ENCODE measurements at regions not wholly inside any gene's neighbourhood (a gene's known extent, or its start where the extent isn't known, plus 50 kb on each side); places are given as distances from the start of the nearest gene placed in this dataset.
"Not testable (repeated sequence)": the region's sequence is repeated elsewhere in the genome, so short reads cannot be mapped to it uniquely, and the experiment has no call there.

DNA sequence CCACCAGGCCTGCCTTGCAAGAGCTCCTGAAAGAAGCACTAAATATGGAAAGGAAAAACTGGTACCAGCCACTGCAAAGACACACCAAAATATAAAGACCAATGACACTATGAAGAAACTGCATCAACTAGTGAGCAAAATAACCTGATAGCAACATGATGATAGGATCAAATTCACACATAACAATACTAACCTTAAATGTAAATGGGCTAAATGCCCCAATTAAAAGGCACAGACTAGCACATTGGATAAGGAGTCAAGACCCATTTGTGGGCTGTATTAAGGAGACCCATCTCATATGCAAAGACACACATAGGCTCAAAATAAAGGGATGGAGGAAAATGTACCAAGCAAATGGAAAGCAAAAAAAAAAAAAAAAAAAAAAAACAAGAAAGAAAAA is 141.8 kb upstream of the VIPR2 start:
- not testable (repeated sequence) for DNase-seq; H3K79me2 ChIP-seq (ENCODE audit: low read length); H3K27ac ChIP-seq (ENCODE audit: low read length); H3K4me2 ChIP-seq (ENCODE audit: low read depth, low read length, poor library complexity, severe bottlenecking); H3K4me1 ChIP-seq (ENCODE audit: low read length); H3K27me3 ChIP-seq (ENCODE audit: low read length); H3K36me3 ChIP-seq (ENCODE audit: insufficient read depth, low read length); H3K9ac ChIP-seq (ENCODE audit: low read length); H3K9me2 ChIP-seq (replicated peaks; ENCODE audit: insufficient read depth, low read length); H4K20me1 ChIP-seq (ENCODE audit: insufficient read depth, low read depth, low read length); H2AFZ ChIP-seq (ENCODE audit: low read length); H3K9me3 ChIP-seq (ENCODE audit: low read length); H3K4me3 ChIP-seq (ENCODE audit: low read length)

DNA sequence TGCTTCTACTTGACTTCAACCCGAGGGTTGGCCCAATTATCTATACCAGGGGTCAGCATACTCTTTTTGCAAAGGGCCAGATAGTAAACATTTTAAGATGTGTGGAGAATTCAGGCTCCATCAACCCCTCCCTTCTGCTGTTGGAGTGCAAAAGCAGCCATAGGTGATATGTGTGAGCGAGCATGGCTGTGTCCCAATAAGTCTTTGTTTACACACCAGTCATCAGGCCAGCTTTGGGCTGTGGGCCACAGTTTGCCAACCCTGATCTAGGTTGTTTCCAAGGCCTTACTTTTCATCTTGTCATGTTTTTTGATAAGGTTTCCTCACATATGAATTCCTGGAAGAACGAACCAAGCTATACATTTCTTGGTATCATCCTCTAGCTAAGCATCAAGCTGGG is 136.9 kb upstream of the VIPR2 start:
- no peaks in the 10 kb centered on the region for H3K79me2 ChIP-seq (ENCODE audit: low read length)
- DNase-seq, result no peak
- no peak overlapping the region for H3K4me3 ChIP-seq (ENCODE audit: low read length)
- peaks cover 10% of the 10 kb centered on the region for H3K4me1 ChIP-seq (ENCODE audit: low read length)
- no peak overlapping the region for H2AFZ ChIP-seq (ENCODE audit: low read length)
- H3K9me3 ChIP-seq (ENCODE audit: low read length), result no peaks in the 10 kb centered on the region
- no peaks in the 10 kb centered on the region for H4K20me1 ChIP-seq (ENCODE audit: insufficient read depth, low read depth, low read length)
- H3K36me3 ChIP-seq (ENCODE audit: insufficient read depth, low read length), result no peaks in the 10 kb centered on the region
- no peak overlapping the region for H3K9ac ChIP-seq (ENCODE audit: low read length)
- no peaks in the 10 kb centered on the region for H3K27me3 ChIP-seq (ENCODE audit: low read length)
- H3K27ac ChIP-seq (ENCODE audit: low read length), result no peak overlapping the region
- no peak overlapping the region for H3K4me2 ChIP-seq (ENCODE audit: low read depth, low read length, poor library complexity, severe bottlenecking)
- no peaks in the 10 kb centered on the region for H3K9me2 ChIP-seq (replicated peaks; ENCODE audit: insufficient read depth, low read length)

DNA sequence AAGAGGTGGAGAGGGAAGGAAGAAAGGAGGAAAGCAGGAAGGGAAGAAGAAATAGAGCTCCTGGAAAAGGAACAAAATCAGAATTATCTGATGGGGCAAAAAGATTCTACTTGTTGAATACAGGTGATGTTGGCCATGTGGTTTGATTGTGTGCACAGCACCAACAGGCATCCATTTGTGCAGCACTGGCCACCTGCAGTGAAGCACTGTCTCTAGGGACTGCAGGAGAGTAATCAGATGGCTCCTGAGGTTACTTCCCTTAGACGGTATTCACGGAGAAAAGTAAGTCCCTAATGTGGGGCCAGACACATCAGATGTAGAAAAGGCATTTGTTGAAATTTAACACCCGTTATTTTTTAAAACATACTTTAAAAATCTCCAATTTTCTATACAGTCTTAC is 135.3 kb upstream of the VIPR2 start:
- Histone ChIP-seq H3K9me2 (replicated peaks; ENCODE audit: insufficient read depth, low read length) (no peaks in the 10 kb centered on the region), H3K79me2 (ENCODE audit: low read length) (no peaks in the 10 kb centered on the region), H3K4me2 (ENCODE audit: low read depth, low read length, poor library complexity, severe bottlenecking) (no peak overlapping the region), H2AFZ (ENCODE audit: low read length) (no peak overlapping the region), H3K27ac (ENCODE audit: low read length) (no peak overlapping the region), H3K27me3 (ENCODE audit: low read length) (no peaks in the 10 kb centered on the region), H3K9me3 (ENCODE audit: low read length) (peaks cover 8% of the 10 kb centered on the region; the same call in 1 of the 2 replicates), H3K36me3 (ENCODE audit: insufficient read depth, low read length) (no peaks in the 10 kb centered on the region), H3K4me1 (ENCODE audit: low read length) (peaks cover 10% of the 10 kb centered on the region), H3K9ac (ENCODE audit: low read length) (no peak overlapping the region), H4K20me1 (ENCODE audit: insufficient read depth, low read depth, low read length) (no peaks in the 10 kb centered on the region), H3K4me3 (ENCODE audit: low read length) (no peak overlapping the region)
- no peak for DNase-seq

DNA sequence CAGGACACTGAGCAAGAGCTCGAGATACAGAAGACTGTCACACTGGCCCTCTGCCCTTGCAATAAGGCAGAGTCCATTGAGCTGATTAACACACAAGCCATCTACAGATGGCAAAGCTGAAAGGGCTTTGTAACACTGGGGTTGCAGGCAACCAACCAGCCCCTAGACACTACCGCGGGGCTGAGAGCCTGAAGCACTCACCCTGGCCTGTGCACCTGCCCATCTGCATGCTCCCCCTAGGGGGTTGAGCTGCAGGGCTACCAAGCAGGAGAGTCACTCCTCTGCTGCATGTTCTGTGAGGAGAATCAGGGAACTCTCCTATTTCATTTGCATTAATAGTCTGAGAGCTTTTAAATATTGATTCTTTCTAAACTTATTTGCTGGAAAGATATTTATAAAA is 128.1 kb upstream of the VIPR2 start:
- H3K9me2 ChIP-seq (replicated peaks; ENCODE audit: insufficient read depth, low read length), result no peaks in the 10 kb centered on the region
- DNase-seq, result no peak
- H3K4me3 ChIP-seq (ENCODE audit: low read length), result no peak overlapping the region

DNA sequence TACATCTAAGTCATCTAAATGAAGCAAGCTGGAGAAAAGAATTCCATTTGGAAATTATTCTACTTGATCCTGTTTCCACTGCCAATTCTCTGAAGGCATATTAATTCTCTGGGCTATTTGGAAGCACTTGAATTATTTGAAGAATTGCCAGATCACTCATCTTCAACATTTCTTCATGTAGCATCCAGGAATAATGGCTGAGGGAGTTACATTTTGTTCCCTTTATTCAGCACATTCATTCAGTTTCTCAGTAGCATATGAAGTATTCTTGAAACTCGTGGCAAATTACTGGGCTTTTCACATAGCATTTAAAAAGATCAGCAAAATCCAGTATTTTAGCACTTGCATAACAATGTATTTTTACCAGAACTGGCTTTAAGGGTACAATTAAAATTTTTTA is 127.1 kb upstream of the VIPR2 start:
- H3K9me2 ChIP-seq (replicated peaks; ENCODE audit: insufficient read depth, low read length), result no peaks in the 10 kb centered on the region
- no peak overlapping the region for H3K9ac ChIP-seq (ENCODE audit: low read length)
- H3K79me2 ChIP-seq (ENCODE audit: low read length), result no peaks in the 10 kb centered on the region
- no peaks in the 10 kb centered on the region for H4K20me1 ChIP-seq (ENCODE audit: insufficient read depth, low read depth, low read length)
- H3K27me3 ChIP-seq (ENCODE audit: low read length), result no peaks in the 10 kb centered on the region
- no peaks in the 10 kb centered on the region; the same call in 1 of the 2 replicates for H3K36me3 ChIP-seq (ENCODE audit: insufficient read depth, low read length)
- no peak overlapping the region for H3K27ac ChIP-seq (ENCODE audit: low read length)
- DNase-seq, result no peak
- no peak overlapping the region for H2AFZ ChIP-seq (ENCODE audit: low read length)
- no peak overlapping the region for H3K4me2 ChIP-seq (ENCODE audit: low read depth, low read length, poor library complexity, severe bottlenecking)
- no peak overlapping the region for H3K4me3 ChIP-seq (ENCODE audit: low read length)
- peaks cover 25% of the 10 kb centered on the region for H3K9me3 ChIP-seq (ENCODE audit: low read length)
- H3K4me1 ChIP-seq (ENCODE audit: low read length), result peaks cover 11% of the 10 kb centered on the region

More for the DNA sequence above, 128.1 kb upstream of the VIPR2 start:
- Histone ChIP-seq H3K9me3 (ENCODE audit: low read length) (peaks cover 25% of the 10 kb centered on the region), H3K4me2 (ENCODE audit: low read depth, low read length, poor library complexity, severe bottlenecking) (peak overlapping the region; percentile 17), H2AFZ (ENCODE audit: low read length) (no peak overlapping the region), H4K20me1 (ENCODE audit: insufficient read depth, low read depth, low read length) (no peaks in the 10 kb centered on the region), H3K27ac (ENCODE audit: low read length) (0 out of 2 replicates have a peak overlapping the region, but pooled peaks have one; percentile 11), H3K79me2 (ENCODE audit: low read length) (no peaks in the 10 kb centered on the region), H3K9ac (ENCODE audit: low read length) (no peak overlapping the region), H3K36me3 (ENCODE audit: insufficient read depth, low read length) (no peaks in the 10 kb centered on the region; the same call in 1 of the 2 replicates), H3K4me1 (ENCODE audit: low read length) (peaks cover 11% of the 10 kb centered on the region), H3K27me3 (ENCODE audit: low read length) (no peaks in the 10 kb centered on the region)

DNA sequence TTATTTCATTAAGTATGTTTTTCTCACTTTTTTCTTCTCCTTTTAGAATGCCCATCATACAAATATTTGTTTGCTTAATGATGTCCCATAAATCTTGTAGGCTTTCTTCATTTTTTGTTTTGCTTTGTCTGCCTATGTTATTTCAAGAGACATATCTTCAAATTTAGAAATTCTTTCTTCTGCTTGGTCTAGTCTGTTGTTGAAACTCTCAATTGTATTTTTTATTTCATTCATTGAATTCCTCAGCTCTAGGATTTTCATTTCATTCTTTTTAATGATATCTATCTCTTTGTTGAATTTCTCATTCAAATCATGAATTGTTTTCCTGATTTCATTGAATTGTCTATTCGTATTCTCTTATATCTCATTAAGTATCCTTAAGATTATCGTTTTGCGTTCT is 125.1 kb upstream of the VIPR2 start:
- Histone ChIP-seq H3K4me2 (ENCODE audit: low read depth, low read length, poor library complexity, severe bottlenecking) (no peak overlapping the region), H3K4me1 (ENCODE audit: low read length) (peaks cover 11% of the 10 kb centered on the region), H3K27ac (ENCODE audit: low read length) (no peak overlapping the region), H4K20me1 (ENCODE audit: insufficient read depth, low read depth, low read length) (no peaks in the 10 kb centered on the region), H3K9me2 (replicated peaks; ENCODE audit: insufficient read depth, low read length) (no peaks in the 10 kb centered on the region), H3K9ac (ENCODE audit: low read length) (no peak overlapping the region), H3K9me3 (ENCODE audit: low read length) (peaks cover 18% of the 10 kb centered on the region), H3K79me2 (ENCODE audit: low read length) (no peaks in the 10 kb centered on the region), H3K36me3 (ENCODE audit: insufficient read depth, low read length) (no peaks in the 10 kb centered on the region; the same call in 1 of the 2 replicates), H3K27me3 (ENCODE audit: low read length) (no peaks in the 10 kb centered on the region), H3K4me3 (ENCODE audit: low read length) (no peak overlapping the region), H2AFZ (ENCODE audit: low read length) (no peak overlapping the region)
- DNase-seq, result no peak

DNA sequence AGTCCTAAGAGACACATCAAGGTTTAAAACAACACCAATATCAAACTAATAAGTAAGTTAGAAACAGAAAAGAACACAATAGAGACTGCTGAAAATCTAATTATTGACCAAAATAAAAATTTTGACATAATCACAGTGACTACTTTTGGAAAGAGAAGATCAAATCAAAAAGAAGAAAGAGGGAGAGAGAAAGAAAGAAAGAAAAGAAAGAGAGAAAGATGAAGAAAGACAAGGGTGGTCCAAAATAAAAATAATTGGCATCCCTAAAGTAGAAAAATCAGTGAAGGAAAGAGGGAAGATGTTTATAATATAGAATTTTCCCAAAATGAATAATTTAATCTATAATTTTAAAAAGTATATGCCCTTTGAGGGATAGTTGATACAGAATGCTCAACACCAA is 118.8 kb upstream of the VIPR2 start:
- no peak for DNase-seq
- Histone ChIP-seq H3K4me3 (ENCODE audit: low read length) (no peak overlapping the region), H2AFZ (ENCODE audit: low read length) (no peak overlapping the region), H3K9me3 (ENCODE audit: low read length) (no peaks in the 10 kb centered on the region), H3K79me2 (ENCODE audit: low read length) (no peaks in the 10 kb centered on the region), H3K4me1 (ENCODE audit: low read length) (no peaks in the 10 kb centered on the region), H3K27ac (ENCODE audit: low read length) (no peak overlapping the region), H3K9ac (ENCODE audit: low read length) (no peak overlapping the region), H3K27me3 (ENCODE audit: low read length) (no peaks in the 10 kb centered on the region), H3K9me2 (replicated peaks; ENCODE audit: insufficient read depth, low read length) (0 out of 2 replicates have a peak, but pooled peaks cover 4% of the 10 kb centered on the region), H4K20me1 (ENCODE audit: insufficient read depth, low read depth, low read length) (no peaks in the 10 kb centered on the region), H3K4me2 (ENCODE audit: low read depth, low read length, poor library complexity, severe bottlenecking) (no peak overlapping the region), H3K36me3 (ENCODE audit: insufficient read depth, low read length) (no peaks in the 10 kb centered on the region)

DNA sequence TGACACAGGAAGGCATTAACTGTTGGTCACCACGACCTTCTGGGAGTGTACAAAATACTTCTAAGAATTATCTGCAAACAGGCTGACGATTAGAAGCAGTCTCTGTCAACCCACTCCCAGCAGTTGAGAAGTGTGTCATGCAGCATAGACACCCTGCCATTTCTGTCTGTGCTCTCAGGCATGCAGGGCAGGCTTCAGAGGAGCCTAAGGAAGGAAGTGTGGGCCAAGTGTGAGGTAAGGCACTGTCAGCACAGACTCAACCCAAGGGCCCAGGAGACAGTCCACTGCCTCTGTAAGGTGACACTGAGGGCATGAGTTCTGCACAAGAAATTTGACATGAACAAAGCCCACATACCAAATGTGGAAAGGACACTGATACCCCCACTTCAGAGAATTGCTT is 109.0 kb upstream of the VIPR2 start:
- no peak overlapping the region for H3K27ac ChIP-seq (ENCODE audit: low read length)
- H3K9me2 ChIP-seq (replicated peaks; ENCODE audit: insufficient read depth, low read length), result no peaks in the 10 kb centered on the region
- no peak overlapping the region for H3K4me2 ChIP-seq (ENCODE audit: low read depth, low read length, poor library complexity, severe bottlenecking)
- no peak overlapping the region for H2AFZ ChIP-seq (ENCODE audit: low read length)
- H3K4me3 ChIP-seq (ENCODE audit: low read length), result no peak overlapping the region
- no peaks in the 10 kb centered on the region for H3K4me1 ChIP-seq (ENCODE audit: low read length)
- no peaks in the 10 kb centered on the region for H3K36me3 ChIP-seq (ENCODE audit: insufficient read depth, low read length)
- H3K9me3 ChIP-seq (ENCODE audit: low read length), result no peaks in the 10 kb centered on the region
- no peaks in the 10 kb centered on the region for H3K79me2 ChIP-seq (ENCODE audit: low read length)
- H3K9ac ChIP-seq (ENCODE audit: low read length), result no peak overlapping the region
- no peaks in the 10 kb centered on the region for H4K20me1 ChIP-seq (ENCODE audit: insufficient read depth, low read depth, low read length)
- H3K27me3 ChIP-seq (ENCODE audit: low read length), result no peaks in the 10 kb centered on the region
- no peak for DNase-seq

DNA sequence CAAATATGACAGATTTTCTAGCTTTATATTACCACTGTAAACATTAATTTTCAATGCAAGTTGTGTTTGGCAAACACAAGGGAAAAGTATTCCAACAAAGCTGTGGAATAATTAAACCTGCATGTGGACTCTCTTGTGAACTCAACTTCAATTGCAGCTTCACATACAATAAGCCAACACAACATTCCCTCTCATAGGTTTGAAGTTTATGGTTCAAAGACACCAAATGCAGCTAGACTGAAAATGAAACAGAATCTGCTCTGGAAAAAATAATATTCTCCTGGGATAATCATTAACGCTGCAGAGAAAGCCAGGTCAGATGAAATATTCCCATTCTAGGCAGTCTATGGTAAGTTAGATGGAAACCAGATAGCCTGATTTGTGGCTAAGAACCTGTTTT is 105.8 kb upstream of the VIPR2 start:
- Histone ChIP-seq H2AFZ (ENCODE audit: low read length) (no peak overlapping the region), H3K9me2 (replicated peaks; ENCODE audit: insufficient read depth, low read length) (no peaks in the 10 kb centered on the region), H3K9me3 (ENCODE audit: low read length) (no peaks in the 10 kb centered on the region), H3K27me3 (ENCODE audit: low read length) (no peaks in the 10 kb centered on the region), H3K4me3 (ENCODE audit: low read length) (no peak overlapping the region), H3K9ac (ENCODE audit: low read length) (no peak overlapping the region), H3K4me1 (ENCODE audit: low read length) (no peaks in the 10 kb centered on the region), H3K4me2 (ENCODE audit: low read depth, low read length, poor library complexity, severe bottlenecking) (no peak overlapping the region), H3K79me2 (ENCODE audit: low read length) (no peaks in the 10 kb centered on the region), H3K36me3 (ENCODE audit: insufficient read depth, low read length) (no peaks in the 10 kb centered on the region), H3K27ac (ENCODE audit: low read length) (no peak overlapping the region), H4K20me1 (ENCODE audit: insufficient read depth, low read depth, low read length) (no peaks in the 10 kb centered on the region)
- DNase-seq, result no peak

Data from Karpas-422 (cell line).